NCI-H748 treated with DMSO at 0.1 percent for 48 hours (cell line): ENCODE measurements at regions not wholly inside any gene's neighbourhood (a gene's known extent, or its start where the extent isn't known, plus 50 kb on each side); places are given as distances from the start of the nearest gene placed in this dataset.
"Not testable (repeated sequence)": the region's sequence is repeated elsewhere in the genome, so short reads cannot be mapped to it uniquely, and the experiment has no call there.

ENCODE experiments used
- DNase-seq: peaks from one replicate; lab custom pipeline; 2025; lab: John Stamatoyannopoulos, UW

- no peak for DNase-seq
These were observed 146.1 kb downstream of the MEX3B start for GRCh38 chr15:81899730-81900129.

DNA sequence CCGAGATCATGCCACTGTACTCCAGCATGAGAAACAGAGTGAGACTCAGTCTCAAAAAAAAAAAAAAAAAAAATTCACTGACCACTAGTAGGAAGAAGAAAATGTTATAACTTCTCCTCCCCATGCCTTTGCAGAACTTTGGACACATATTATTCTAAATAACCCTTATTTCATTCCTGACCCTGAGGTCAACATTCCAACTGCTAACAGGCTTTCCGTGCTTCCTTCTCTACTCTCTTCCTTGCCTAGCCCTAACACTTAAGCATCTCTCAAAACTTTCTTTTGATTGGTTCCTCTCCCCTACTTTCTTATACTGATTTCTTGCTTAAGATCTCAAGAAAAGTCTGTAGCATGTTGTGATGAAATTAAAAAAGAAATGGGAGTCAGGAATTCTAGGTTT is 146.8 kb downstream of the MEX3B start:
- no peak for DNase-seq

DNA sequence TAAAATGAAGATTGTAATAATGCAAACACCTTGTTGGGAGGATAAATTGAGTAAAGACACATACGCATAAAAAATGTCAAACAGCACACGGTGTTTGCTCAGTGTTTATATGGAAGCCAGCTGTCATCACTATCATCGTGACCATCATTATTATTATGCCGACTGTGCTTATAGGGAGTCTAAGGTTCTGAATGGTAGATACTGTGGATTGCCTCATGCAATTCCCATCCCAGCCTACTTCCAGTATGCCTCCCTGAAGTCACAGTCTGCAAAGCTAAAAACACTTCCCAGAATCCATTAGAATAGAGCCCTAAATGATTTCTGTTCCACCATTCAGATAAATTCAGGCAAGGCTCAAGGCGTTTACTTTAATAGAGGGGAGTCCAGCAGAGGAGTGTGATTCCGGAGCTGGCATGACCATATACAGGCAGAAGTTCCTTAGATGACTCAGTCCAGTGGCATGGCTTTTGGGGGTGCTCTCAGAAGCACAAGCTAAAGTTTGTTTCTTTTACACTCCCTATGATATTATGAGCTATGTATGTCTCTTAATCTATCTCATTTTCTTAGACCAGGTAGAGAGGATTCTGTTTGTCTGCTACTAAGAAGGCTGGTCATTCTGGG is 148.7 kb downstream of the MEX3B start:
- DNase-seq = no peak

DNA sequence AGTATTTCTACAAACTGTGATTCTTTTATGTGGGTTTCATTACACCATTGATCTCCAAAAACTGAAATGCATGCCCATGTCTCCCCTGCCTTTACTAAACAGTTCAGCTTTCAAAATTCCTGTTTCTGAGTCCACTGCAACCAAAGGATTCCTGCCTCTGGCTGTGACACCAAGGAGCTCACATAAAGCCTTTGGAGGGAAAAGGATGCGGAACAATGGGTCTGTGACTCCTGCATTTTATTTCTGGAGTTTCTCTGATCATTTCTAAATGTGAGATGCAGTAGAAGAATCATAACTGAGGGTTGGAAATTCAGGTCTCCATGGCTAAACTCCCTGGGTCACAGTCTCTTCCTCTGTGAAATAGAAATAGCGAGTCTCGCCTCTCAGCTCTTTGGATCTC is 149.5 kb downstream of the MEX3B start:
- no peak for DNase-seq

GRCh38 chr15:81895723-81896122 is 150.1 kb downstream of the MEX3B start:
- no peak for DNase-seq

GRCh38 chr15:81894061-81894460 is 151.8 kb downstream of the MEX3B start:
- no peak for DNase-seq

DNA sequence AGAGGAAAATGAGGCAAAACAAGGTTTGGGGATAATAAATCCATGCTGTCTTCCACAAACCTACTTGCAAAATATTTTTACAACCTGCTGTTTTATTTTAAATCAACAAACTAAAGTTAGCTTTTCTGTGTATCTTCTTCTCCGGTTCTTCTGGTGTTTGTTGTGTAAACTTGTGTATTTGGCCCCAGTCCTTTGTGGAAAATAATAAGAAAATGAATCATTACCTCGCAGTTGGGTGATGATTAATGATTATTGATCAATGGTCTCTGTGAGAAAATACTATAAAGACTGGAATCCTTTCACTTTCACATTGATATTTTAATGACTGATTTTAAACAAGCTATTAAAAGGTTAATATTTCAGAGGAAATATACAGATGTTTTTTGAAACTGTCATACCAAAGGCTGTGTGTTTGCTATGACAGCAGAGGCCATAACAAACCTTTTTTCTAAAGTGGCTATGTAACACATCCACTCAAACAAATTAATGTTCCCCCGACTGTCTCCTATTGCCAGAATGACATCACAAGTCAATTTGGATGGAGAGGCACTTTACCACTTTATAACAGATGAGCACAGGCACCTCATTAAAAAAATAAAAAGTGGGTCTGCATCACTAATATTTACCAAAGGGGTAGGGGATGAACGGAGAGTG is 152.5 kb downstream of the MEX3B start:
- peak; percentile 4 for DNase-seq

DNA sequence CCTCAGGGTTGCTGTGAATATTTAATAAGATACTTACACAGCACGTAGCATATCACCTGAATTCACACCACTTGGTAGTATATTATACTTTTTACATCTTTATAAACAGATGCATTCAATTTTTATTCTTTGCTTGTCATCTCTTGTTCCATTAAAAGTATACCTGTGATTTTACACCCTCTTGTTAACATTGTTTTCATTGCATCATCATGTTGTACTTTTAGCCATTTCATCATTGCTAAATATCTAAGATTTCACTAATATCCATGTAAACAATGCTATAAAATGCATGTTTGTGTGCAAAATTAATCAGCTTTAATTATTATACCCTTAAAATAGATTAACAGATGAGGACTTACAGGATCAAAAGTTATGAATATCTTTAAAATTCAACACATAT is 155.3 kb downstream of the MEX3B start:
- no peak for DNase-seq

- no peak for DNase-seq
These were observed 156.3 kb downstream of the MEX3B start for GRCh38 chr15:81889485-81889881.

GRCh38 chr15:81888748-81889484 is 156.9 kb downstream of the MEX3B start:
- DNase-seq = no peak

GRCh38 chr15:81887912-81888311 is 157.9 kb downstream of the MEX3B start:
- no peak for DNase-seq

DNA sequence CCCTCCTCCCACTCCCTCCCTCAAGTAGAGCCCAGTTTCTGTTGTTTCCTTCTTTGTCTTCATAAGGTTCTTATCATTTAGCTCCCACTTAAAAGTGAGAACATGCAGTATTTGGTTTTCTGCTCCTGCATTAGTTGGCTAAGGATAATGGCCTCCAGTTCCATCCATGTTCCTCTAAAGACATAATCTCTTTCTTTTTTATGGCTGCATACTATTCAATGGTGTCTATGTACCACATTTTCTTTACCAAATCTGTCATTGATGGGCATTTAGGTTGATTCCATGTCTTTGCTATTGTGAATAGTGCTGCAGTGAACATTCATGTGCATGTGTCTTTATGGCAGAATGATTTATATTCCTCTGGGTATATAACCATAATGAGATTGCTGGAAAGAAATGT is 158.6 kb downstream of the MEX3B start:
- DNase-seq = not testable (repeated sequence)

DNA sequence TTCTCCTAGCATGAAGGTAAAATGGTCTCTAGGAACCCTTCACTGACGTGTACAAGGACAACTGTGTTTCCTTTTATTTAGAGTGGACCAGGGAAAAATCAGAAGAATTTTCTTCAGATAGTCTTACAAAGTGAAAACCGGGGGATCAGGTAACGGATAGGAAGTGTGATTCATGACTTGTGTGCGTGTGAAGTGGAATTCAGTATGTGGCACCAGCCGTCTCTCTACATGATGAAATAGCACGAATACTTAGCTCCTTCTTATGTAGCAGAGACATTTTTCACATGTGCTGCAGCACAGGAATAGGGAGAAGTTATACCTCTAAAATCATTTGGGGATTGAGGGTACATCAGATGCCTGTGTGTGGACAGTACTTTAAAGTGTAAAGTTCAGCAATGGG is 159.2 kb downstream of the MEX3B start:
- no peak for DNase-seq

- no peak for DNase-seq
These were observed 159.7 kb downstream of the MEX3B start for GRCh38 chr15:81886080-81886479.

DNA sequence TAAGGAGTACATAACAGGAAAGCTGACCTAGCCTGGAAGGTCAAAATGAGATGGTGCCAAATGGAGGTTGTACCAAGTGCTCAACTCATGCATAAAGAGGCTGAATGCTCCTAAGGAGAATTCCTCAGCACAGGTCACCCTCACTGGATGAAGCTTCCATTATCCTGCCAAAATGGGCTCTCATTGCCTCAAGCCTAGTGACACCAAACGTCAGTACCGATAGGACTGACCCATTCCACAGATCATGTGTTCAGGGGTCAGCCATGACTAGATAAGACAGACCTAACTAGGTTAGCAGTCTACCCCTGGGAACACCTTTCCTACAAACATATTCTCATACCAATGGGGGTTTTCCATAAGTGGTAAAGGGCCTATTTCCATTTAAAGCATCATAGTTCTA is 160.7 kb downstream of the MEX3B start:
- DNase-seq = no peak

DNA sequence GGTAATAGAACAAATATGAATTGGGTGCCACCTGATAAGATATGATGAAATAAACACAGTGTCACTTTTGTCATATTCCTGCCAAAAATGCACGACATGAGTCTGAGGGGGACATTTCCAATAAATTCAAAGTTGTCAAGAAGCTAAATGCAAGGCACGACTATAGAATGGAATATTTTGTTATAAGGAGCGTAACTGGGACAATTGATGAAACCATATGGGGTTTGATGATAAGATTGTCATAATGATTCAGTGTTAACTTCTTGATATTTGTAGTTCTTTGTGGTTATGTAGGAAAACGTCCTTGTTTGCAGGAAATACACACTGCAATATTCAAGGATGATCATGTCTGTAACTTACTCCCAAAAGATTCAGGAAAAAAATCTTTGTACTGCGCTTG is 163.3 kb downstream of the MEX3B start:
- DNase-seq = no peak

DNA sequence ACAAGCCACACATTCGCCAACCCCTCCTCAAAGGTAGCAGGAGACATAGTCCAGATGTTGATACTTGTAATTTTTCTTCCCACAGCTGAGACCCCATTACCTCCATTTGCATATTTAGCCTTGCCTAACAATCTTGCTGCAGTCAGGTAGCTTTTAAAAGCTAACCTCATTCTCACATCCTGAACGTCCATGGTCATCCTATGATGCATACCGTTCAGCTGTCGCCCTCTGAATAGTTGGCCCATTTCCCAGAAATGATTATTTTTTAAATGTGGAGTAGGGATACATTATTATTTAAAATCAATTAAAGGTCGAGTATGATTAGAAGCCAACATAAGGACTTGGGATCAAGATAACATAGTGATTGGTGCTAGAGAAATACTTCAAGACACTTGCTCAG is 165.0 kb downstream of the MEX3B start:
- no peak for DNase-seq

- DNase-seq = no peak
These were observed 165.5 kb downstream of the MEX3B start for GRCh38 chr15:81880314-81880713.

- DNase-seq = not testable (repeated sequence)
These were observed 170.1 kb downstream of the MEX3B start for GRCh38 chr15:81875717-81876116.

DNA sequence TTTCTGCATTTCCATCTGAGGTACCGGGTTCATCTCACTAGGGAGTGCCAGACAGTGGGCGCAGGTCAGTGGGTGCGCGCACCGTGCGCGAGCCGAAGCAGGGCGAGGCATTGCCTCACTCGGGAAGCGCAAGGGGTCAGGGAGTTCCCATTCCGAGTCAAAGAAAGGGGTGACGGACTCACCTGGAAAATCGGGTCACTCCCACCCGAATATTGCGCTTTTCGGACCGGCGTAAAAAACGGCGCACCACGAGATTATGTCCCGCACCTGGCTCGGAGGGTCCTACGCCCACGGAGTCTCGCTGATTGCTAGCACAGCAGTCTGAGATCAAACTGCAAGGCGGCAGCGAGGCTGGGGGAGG is 175.1 kb downstream of the MEX3B start:
- DNase-seq = not testable (repeated sequence)

- peak; percentile 1 for DNase-seq
These were observed 175.6 kb downstream of the MEX3B start for GRCh38 chr15:81870062-81870745.

- DNase-seq = no peak
These were observed 176.5 kb downstream of the MEX3B start for GRCh38 chr15:81869161-81869954.
